ENCODE measurements at regions not wholly inside any gene's neighbourhood (a gene's known extent, or its start where the extent isn't known, plus 50 kb on each side); places are given as distances from the start of the nearest gene placed in this dataset.

GRCh38 chr4:117577686-117578311, 456.5 kb upstream of the NDST3 start (continued):
- no peak for TF ChIP-seq CTCF (IDR thresholded peaks at IDR 0.05 in 2 of 3, conservative IDR thresholded peaks at IDR 0.05 in 1 of 3; ENCODE audit: borderline replicate concordance in 1 of 3, insufficient read depth in 1 of 3, low read depth in 2 of 3, low read length in 2 of 3)
- TF ChIP-seq SP1 (IDR thresholded peaks at IDR 0.05; ENCODE audit: low read depth), result no peak
- TF ChIP-seq JUND (IDR thresholded peaks at IDR 0.05), result no peak
- TF ChIP-seq ZFX (IDR thresholded peaks at IDR 0.05), result no peak

- H3K27ac ChIP-seq (ENCODE audit: low read depth, low read length), result no peak overlapping the region
- RAD21 ChIA-PET (ENCODE audit: low non-redundant PET in 1 of 2, low total read pairs in 2 of 2, uncharacterized antibody in 2 of 2, unreplicated experiment in 2 of 2), result no interaction called here
- no peak overlapping the region for H2AFZ ChIP-seq (ENCODE audit: low read depth, low read length, poor library complexity, severe bottlenecking)
- H3K4me3 ChIP-seq (replicated peaks in 1 of 2; ENCODE audit: low read depth in 1 of 2, low read length in 2 of 2), result no peak overlapping the region
- CTCF ChIA-PET, result no interaction called here
- H3K4me1 ChIP-seq (ENCODE audit: control insufficient read depth in 1 of 2, insufficient read depth in 2 of 2, low read length in 2 of 2), result no peaks in the 10 kb centered on the region
- H3K4me2 ChIP-seq (ENCODE audit: low read length), result no peak overlapping the region
- no peak for DNase-seq (ENCODE audit: low read depth, low spot score)
- BruUV-seq (replicated peaks), result no TSS peak
- no peaks in the 10 kb centered on the region for H3K9me3 ChIP-seq (ENCODE audit: control insufficient read depth in 1 of 2, insufficient read depth in 1 of 2, low read depth in 1 of 2, low read length in 2 of 2)
- H3K79me2 ChIP-seq (ENCODE audit: insufficient read depth, low read length), result no peaks in the 10 kb centered on the region
- no peaks in the 10 kb centered on the region for H3K36me3 ChIP-seq (ENCODE audit: control insufficient read depth in 1 of 2, insufficient read depth in 2 of 2, low read length in 2 of 2)
- TF ChIP-seq SIN3A (IDR thresholded peaks at IDR 0.05; ENCODE audit: low read depth) (no peak), SRF (IDR thresholded peaks at IDR 0.05; ENCODE audit: low read depth) (no peak), POLR2A (IDR thresholded peaks at IDR 0.05; ENCODE audit: borderline replicate concordance, extremely low read depth, insufficient read depth, insufficient read length) (no peak), CEBPB (IDR thresholded peaks at IDR 0.05; ENCODE audit: low read depth) (no peak), ELF1 (IDR thresholded peaks at IDR 0.05; ENCODE audit: borderline replicate concordance, low read depth) (no peak), JUND (IDR thresholded peaks at IDR 0.05) (no peak), FOSL1 (IDR thresholded peaks at IDR 0.05; ENCODE audit: low read depth) (no peak), EZH2 (IDR thresholded peaks at IDR 0.05) (no peak), EZH2phosphoT487 (IDR thresholded peaks at IDR 0.05; ENCODE audit: borderline replicate concordance) (no peak), EGR1 (IDR thresholded peaks at IDR 0.05; ENCODE audit: low read depth) (no peak), ZBTB33 (IDR thresholded peaks at IDR 0.05; ENCODE audit: extremely low read depth, insufficient replicate concordance, low read length) (no peak), MAX (IDR thresholded peaks at IDR 0.05) (no peak), ZNF274 (IDR thresholded peaks at IDR 0.05; ENCODE audit: low read depth, low read length) (no peak), YY1 (IDR thresholded peaks at IDR 0.05; ENCODE audit: extremely low read depth, insufficient replicate concordance, low read depth, low read length) (no peak)
- no peak for ATAC-seq
- H3K9ac ChIP-seq (ENCODE audit: low read length), result no peak overlapping the region
- no peaks in the 10 kb centered on the region for H4K20me1 ChIP-seq (ENCODE audit: insufficient read depth)
- H3K9me2 ChIP-seq (ENCODE audit: insufficient read depth), result no peaks in the 10 kb centered on the region
- intact Hi-C loops (cut with micrococcal nuclease), result no loop called here
- H3K27me3 ChIP-seq (ENCODE audit: insufficient read depth, low read length), result no peaks in the 10 kb centered on the region
- POLR2A ChIA-PET, result no interaction called here
Observed at GRCh38 chr4:117588771-117589170, 445.5 kb upstream of the NDST3 start.

Data from HCT116 (cell line).